Prostate gland (tissue), 2 donors: ENCODE measurements at regions not wholly inside any gene's neighbourhood (a gene's known extent, or its start where the extent isn't known, plus 50 kb on each side); places are given as distances from the start of the nearest gene placed in this dataset.
"Not testable (repeated sequence)": the region's sequence is repeated elsewhere in the genome, so short reads cannot be mapped to it uniquely, and the experiment has no call there.

Experiments used
- POLR2A ChIP-seq: fragments of 450-650 bp; IDR thresholded peaks from one replicate; pipeline ENCODE4 v1.6.1; 2016; ENCODE audit warnings: antibody characterized with exemption, mild to moderate bottlenecking
- POLR2AphosphoS5 ChIP-seq: sonication (generic); formaldehyde crosslinking; IDR thresholded peaks from one replicate; pipeline ENCODE4 v1.6.1; 2017; ENCODE audit warnings: antibody characterized with exemption
- TF ChIP-seq, protein P1 (sequence below), 4 experiments: fragments of 200-600 bp in 2 of 4; fragments of 450-650 bp in 2 of 4; sonication (generic) in 2 of 4; IDR thresholded peaks; 1 replicate in 3 of 4; 2 replicates in 1 of 4; pipeline ENCODE4 v1.5.1; 2016 to 2019; ENCODE audit warnings: antibody characterized with exemption in 4 of 4, mild to moderate bottlenecking in 2 of 4, moderate library complexity in 2 of 4

DNA sequence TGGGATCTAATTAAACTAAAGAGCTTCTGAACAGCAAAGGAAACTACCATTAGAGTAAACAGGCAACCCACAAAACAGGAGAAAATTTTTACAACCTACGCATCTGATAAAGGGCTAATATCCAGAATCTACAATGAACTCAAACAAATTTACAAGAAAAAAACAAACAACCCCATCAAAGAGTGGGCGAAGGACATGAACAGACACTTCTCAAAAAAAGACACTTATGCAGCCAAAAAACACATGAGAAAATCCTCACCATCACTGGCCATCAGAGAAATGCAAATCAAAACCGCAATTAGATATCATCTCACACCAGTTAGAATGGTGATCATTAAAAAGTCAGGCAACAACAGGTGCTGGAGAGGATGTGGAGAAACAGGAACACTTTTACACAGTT lies 170.9 kb downstream of the JRKL start:
- TF ChIP-seq, protein P1, sequence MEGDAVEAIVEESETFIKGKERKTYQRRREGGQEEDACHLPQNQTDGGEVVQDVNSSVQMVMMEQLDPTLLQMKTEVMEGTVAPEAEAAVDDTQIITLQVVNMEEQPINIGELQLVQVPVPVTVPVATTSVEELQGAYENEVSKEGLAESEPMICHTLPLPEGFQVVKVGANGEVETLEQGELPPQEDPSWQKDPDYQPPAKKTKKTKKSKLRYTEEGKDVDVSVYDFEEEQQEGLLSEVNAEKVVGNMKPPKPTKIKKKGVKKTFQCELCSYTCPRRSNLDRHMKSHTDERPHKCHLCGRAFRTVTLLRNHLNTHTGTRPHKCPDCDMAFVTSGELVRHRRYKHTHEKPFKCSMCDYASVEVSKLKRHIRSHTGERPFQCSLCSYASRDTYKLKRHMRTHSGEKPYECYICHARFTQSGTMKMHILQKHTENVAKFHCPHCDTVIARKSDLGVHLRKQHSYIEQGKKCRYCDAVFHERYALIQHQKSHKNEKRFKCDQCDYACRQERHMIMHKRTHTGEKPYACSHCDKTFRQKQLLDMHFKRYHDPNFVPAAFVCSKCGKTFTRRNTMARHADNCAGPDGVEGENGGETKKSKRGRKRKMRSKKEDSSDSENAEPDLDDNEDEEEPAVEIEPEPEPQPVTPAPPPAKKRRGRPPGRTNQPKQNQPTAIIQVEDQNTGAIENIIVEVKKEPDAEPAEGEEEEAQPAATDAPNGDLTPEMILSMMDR (IDR thresholded peaks at IDR 0.05): not testable (repeated sequence)
- TF ChIP-seq POLR2AphosphoS5, POLR2A: not testable (repeated sequence)
